SK-N-SH (cell line): ENCODE measurements at regions not wholly inside any gene's neighbourhood (a gene's known extent, or its start where the extent isn't known, plus 50 kb on each side); places are given as distances from the start of the nearest gene placed in this dataset.

ENCODE experiments used
- CTCF ChIA-PET: fragments of 300-600, 350-600 bp; formaldehyde crosslinking; extraction: SDS; loops from one replicate; lab custom pipeline; 2021; lab: Yijun Ruan, JAX
- POLR2A ChIA-PET: fragments of 350-600 bp; sonication (Branson Sonifier 250); formaldehyde crosslinking; extraction: SDS; loops from one replicate; lab custom pipeline; 2020; ENCODE audit warnings: antibody characterized with exemption, inconsistent platforms; lab: Yijun Ruan, JAX
- DNase-seq: peaks from one replicate; pipeline ENCODE4 v3.0.0; 2012
- H2AFZ ChIP-seq: fragments of 200-600 bp; sonication (generic); 2 replicates; pipeline ENCODE4 v1.8.1; 2016; ENCODE audit warnings: antibody characterized with exemption, mild to moderate bottlenecking, low read depth
- H3F3A ChIP-seq: fragments of 200-600 bp; sonication (generic); replicated peaks from 2 replicates; pipeline ENCODE3; 2016; ENCODE audit warnings: antibody characterized with exemption, mild to moderate bottlenecking; ENCODE audit not compliant: insufficient read depth
- H3K27ac ChIP-seq, 2 experiments: fragments of 200-500 bp in 1 of 2; fragments of 200-600 bp in 1 of 2; sonication (Bioruptor generic) in 1 of 2; sonication (generic), shearing (Covaris generic) in 1 of 2; 2 replicates each; pipeline versions ENCODE4 v1.5.1 to v1.6.1; 2014 to 2016; ENCODE audit warnings: low read depth in 2 of 2, inconsistent platforms in 1 of 2, low read length in 1 of 2, mild to moderate bottlenecking in 1 of 2, mixed read lengths in 1 of 2
- H3K27me3 ChIP-seq: fragments of 200-600 bp; sonication (generic), shearing (Covaris generic); 2 replicates; pipeline ENCODE4 v1.6.1; 2016; ENCODE audit warnings: mixed run types; ENCODE audit not compliant: insufficient read depth
- H3K36me3 ChIP-seq, 2 experiments: fragments of 200-500 bp in 1 of 2; fragments of 200-600 bp in 1 of 2; sonication (Bioruptor generic) in 1 of 2; sonication (generic) in 1 of 2; replicated peaks in 1 of 2; 2 replicates each; pipeline versions ENCODE3 to v1.5.1; 2014 to 2016; ENCODE audit warnings: low read length in 1 of 2, mild to moderate bottlenecking in 1 of 2; ENCODE audit not compliant: insufficient read depth in 2 of 2, control insufficient read depth in 1 of 2
- H3K4me1 ChIP-seq, 2 experiments: fragments of 200-500 bp in 1 of 2; fragments of 200-600 bp in 1 of 2; sonication (Bioruptor generic) in 1 of 2; sonication (generic), shearing (Covaris generic) in 1 of 2; 2 replicates each; pipeline versions ENCODE4 v1.5.1 to v1.6.1; 2014 to 2016; ENCODE audit warnings: low read depth in 1 of 2, low read length in 1 of 2, mixed run types in 1 of 2; ENCODE audit not compliant: insufficient read depth in 2 of 2, control insufficient read depth in 1 of 2
- H3K4me2 ChIP-seq: fragments of 200-600 bp; sonication (generic), shearing (Covaris generic); 2 replicates; pipeline ENCODE4 v1.6.1; 2017; ENCODE audit warnings: mixed run types
- H3K4me3 ChIP-seq, 2 experiments: fragments of 200-500 bp in 1 of 2; fragments of 200-600 bp in 1 of 2; sonication (Bioruptor generic) in 1 of 2; sonication (generic), shearing (Covaris generic) in 1 of 2; 2 replicates each; pipeline versions ENCODE4 v1.5.1 to v1.8.1; 2014 to 2016; ENCODE audit warnings: low read depth in 2 of 2, inconsistent platforms in 1 of 2, low read length in 1 of 2, mild to moderate bottlenecking in 1 of 2, mixed read lengths in 1 of 2, moderate library complexity in 1 of 2
- H3K79me2 ChIP-seq: fragments of 200-600 bp; sonication (generic); 2 replicates; pipeline ENCODE4 v1.8.1; 2017; ENCODE audit warnings: mild to moderate bottlenecking; ENCODE audit not compliant: insufficient read depth
- H3K9ac ChIP-seq: fragments of 200-600 bp; sonication (generic); 2 replicates; pipeline ENCODE4 v1.6.1; 2017; ENCODE audit warnings: mixed run types
- H3K9me2 ChIP-seq: fragments of 200-600 bp; sonication (generic); 2 replicates; pipeline ENCODE4 v1.6.1; 2017; ENCODE audit warnings: mixed run types
- H3K9me3 ChIP-seq: fragments of 200-600 bp; sonication (generic); 2 replicates; pipeline ENCODE4 v1.6.1; 2017; ENCODE audit warnings: mixed run types, mild to moderate bottlenecking, moderate library complexity
- H4K20me1 ChIP-seq: fragments of 200-600 bp; sonication (generic); 2 replicates; pipeline ENCODE4 v1.6.1; 2017; ENCODE audit warnings: mild to moderate bottlenecking, mixed run types; ENCODE audit not compliant: insufficient read depth
- ELF1 ChIP-seq: IDR thresholded peaks from 2 replicates; pipeline ENCODE4 v1.4.0; 2012
- EZH2phosphoT487 ChIP-seq: fragments of 200-600 bp; sonication (generic); IDR thresholded peaks from 2 replicates; pipeline ENCODE4 v1.6.1; 2017; ENCODE audit warnings: low read depth, mixed run types, mild to moderate bottlenecking, antibody characterized with exemption, moderate library complexity, borderline replicate concordance
- FOSL2 ChIP-seq: IDR thresholded peaks from 2 replicates; pipeline ENCODE4 v1.4.0; 2012; ENCODE audit warnings: low read depth, mild to moderate bottlenecking, moderate library complexity, borderline replicate concordance
- GATA2 ChIP-seq: sonication (generic); formaldehyde crosslinking; IDR thresholded peaks from 2 replicates; pipeline ENCODE4 v1.5.0; 2020; ENCODE audit warnings: mild to moderate bottlenecking, missing genetic modification reagents
- JUND ChIP-seq: IDR thresholded peaks from 2 replicates; pipeline ENCODE4 v1.4.0; 2012
- MAX ChIP-seq: IDR thresholded peaks from 2 replicates; pipeline ENCODE4 v1.4.0; 2012; ENCODE audit warnings: low read depth
- MXI1 ChIP-seq: IDR thresholded peaks from 2 replicates; pipeline ENCODE4 v1.6.1; 2012; ENCODE audit warnings: mild to moderate bottlenecking, low read depth, low read length, improper control_type of control experiment
- NRF1 ChIP-seq: IDR thresholded peaks from 2 replicates; pipeline ENCODE4 v1.6.1; 2012; ENCODE audit warnings: low read depth, mild to moderate bottlenecking, low read length
- PBX3 ChIP-seq: IDR thresholded peaks from 2 replicates; pipeline ENCODE4; 2012
- POLR2AphosphoS5 ChIP-seq: IDR thresholded peaks from 2 replicates; pipeline ENCODE4 v1.6.1; 2012; ENCODE audit warnings: low read depth, low read length
- RCOR1 ChIP-seq: fragments of 150-350 bp; IDR thresholded peaks from 2 replicates; pipeline ENCODE4 v1.6.1; 2017; ENCODE audit warnings: antibody characterized with exemption, low read length
- SMC3 ChIP-seq: IDR thresholded peaks from 2 replicates; pipeline ENCODE4 v1.6.1; 2012; ENCODE audit warnings: low read depth, low read length, improper control_type of control experiment
- TAF1 ChIP-seq: IDR thresholded peaks from 2 replicates; pipeline ENCODE4 v1.6.1; 2012; ENCODE audit warnings: low read depth, mild to moderate bottlenecking, low read length, moderate library complexity, borderline replicate concordance
- TCF12 ChIP-seq: IDR thresholded peaks from 2 replicates; pipeline ENCODE4 v1.4.0; 2012
- TEAD4 ChIP-seq: IDR thresholded peaks from 2 replicates; pipeline ENCODE4 v1.4.0; 2012; ENCODE audit warnings: mild to moderate bottlenecking, borderline replicate concordance; ENCODE audit not compliant: insufficient read depth
- YY1 ChIP-seq: IDR thresholded peaks from 2 replicates; pipeline ENCODE4 v1.4.0; 2012; ENCODE audit warnings: low read depth, mild to moderate bottlenecking
- ZBTB33 ChIP-seq: IDR thresholded peaks from 2 replicates; pipeline ENCODE4 v1.4.0; 2012; ENCODE audit warnings: low read depth, borderline replicate concordance
- WGBS: methylation state at CpG from one replicate; pipeline ENCODE4 v1.1.6; 2017; ENCODE audit warnings: low lambda C conversion rate; 5-methylcytosine and 5-hydroxymethylcytosine counted together
- TF ChIP-seq, protein P1 (sequence below): fragments of 150-350 bp; IDR thresholded peaks from 2 replicates; pipeline ENCODE4 v1.6.1; 2017; ENCODE audit warnings: antibody characterized with exemption, low read length, low read depth, borderline replicate concordance

GRCh38 chr5:6246820-6247437 is 131.4 kb downstream of the MED10 start:
- no peaks in the 10 kb centered on the region for H3K27me3 ChIP-seq
- no peaks in the 10 kb centered on the region for H3F3A ChIP-seq
- H3K9me3 ChIP-seq: no peaks in the 10 kb centered on the region
- WGBS: 45% methylated on average over 4 of the region's 4 CpGs
- no peaks in the 10 kb centered on the region; a peak in 1 of 4 replicates for H3K4me1 ChIP-seq
- H3K4me2 ChIP-seq: no peak overlapping the region
- H3K9me2 ChIP-seq: no peaks in the 10 kb centered on the region
- no peak overlapping the region for H3K27ac ChIP-seq
- CTCF ChIA-PET: interaction anchor here (1.4 kb wide), 1 partner anchor 20 kb away, joined by 3 read pairs; no protein-coding TSS in a partner anchor
- H3K9ac ChIP-seq: no peak overlapping the region
- no peaks in the 10 kb centered on the region for H3K79me2 ChIP-seq
- H3K4me3 ChIP-seq: no peak overlapping the region
- no peaks in the 10 kb centered on the region for H4K20me1 ChIP-seq
- no peak for DNase-seq
- H2AFZ ChIP-seq: no peak overlapping the region
- POLR2A ChIA-PET: no interaction called here
- TF ChIP-seq MXI1: no peak
- TF ChIP-seq TAF1: no peak
- no peak for TF ChIP-seq PBX3
- TF ChIP-seq FOSL2: no peak
- no peak for TF ChIP-seq YY1
- no peak for TF ChIP-seq TCF12
- no peak for TF ChIP-seq POLR2AphosphoS5
- TF ChIP-seq ELF1: no peak
- TF ChIP-seq GATA2: no peak
- TF ChIP-seq TEAD4: no peak
- H3K36me3 ChIP-seq: no peaks in the 10 kb centered on the region

DNA sequence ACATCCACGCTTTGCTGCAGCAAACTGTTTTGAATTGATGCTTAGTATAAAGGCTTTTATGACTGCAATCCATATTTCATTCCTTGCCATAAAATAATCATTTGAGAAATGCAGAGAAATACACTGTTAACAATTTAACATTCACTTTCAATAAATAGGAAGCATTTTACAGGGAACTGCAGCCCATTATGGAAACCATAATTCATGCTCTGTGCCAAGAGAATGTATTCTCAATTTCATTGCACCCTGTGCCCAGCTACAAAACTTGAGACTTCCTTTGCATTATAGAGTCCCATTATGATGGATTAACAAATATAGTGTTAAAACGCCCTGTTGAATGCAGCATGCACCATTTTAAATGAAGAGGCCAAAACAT is 134.0 kb downstream of the MED10 start:
- Histone ChIP-seq H3K4me2 (no peak overlapping the region), H3K27ac (no peak overlapping the region), H3K36me3 (no peaks in the 10 kb centered on the region), H3K27me3 (no peaks in the 10 kb centered on the region), H3K9ac (no peak overlapping the region), H3K9me2 (no peaks in the 10 kb centered on the region), H3F3A (no peaks in the 10 kb centered on the region), H3K9me3 (peaks cover 3% of the 10 kb centered on the region; the same call in 1 of the 2 replicates), H2AFZ (no peak overlapping the region), H3K4me3 (no peak overlapping the region), H3K4me1 (no peaks in the 10 kb centered on the region), H3K79me2 (no peaks in the 10 kb centered on the region), H4K20me1 (no peaks in the 10 kb centered on the region)
- POLR2A ChIA-PET: no interaction called here
- TF ChIP-seq NRF1 (no peak), SMC3 (no peak)
- CTCF ChIA-PET: no interaction called here
- 19% methylated on average over 2 of the region's 2 CpGs for WGBS
- DNase-seq: no peak

- POLR2A ChIA-PET: no interaction called here
- H3K79me2 ChIP-seq: no peaks in the 10 kb centered on the region
- H4K20me1 ChIP-seq: no peaks in the 10 kb centered on the region
- no peak overlapping the region for H2AFZ ChIP-seq
- H3K36me3 ChIP-seq: no peaks in the 10 kb centered on the region
- H3K9ac ChIP-seq: no peak overlapping the region
- no peaks in the 10 kb centered on the region for H3K4me1 ChIP-seq
- no peak overlapping the region for H3K4me2 ChIP-seq
- no peak overlapping the region for H3K27ac ChIP-seq
- H3F3A ChIP-seq: no peaks in the 10 kb centered on the region
- 19% methylated on average over 2 of the region's 5 CpGs for WGBS
- no peak for DNase-seq
- H3K9me3 ChIP-seq: peaks cover 3% of the 10 kb centered on the region; the same call in 1 of the 2 replicates
- no peaks in the 10 kb centered on the region for H3K27me3 ChIP-seq
- H3K9me2 ChIP-seq: no peaks in the 10 kb centered on the region
- CTCF ChIA-PET: no interaction called here
- H3K4me3 ChIP-seq: no peak overlapping the region
- no peak for TF ChIP-seq FOSL2
- no peak for TF ChIP-seq MAX
- no peak for TF ChIP-seq ZBTB33
- no peak for TF ChIP-seq EZH2phosphoT487
- no peak for TF ChIP-seq PBX3
- TF ChIP-seq, protein P1, sequence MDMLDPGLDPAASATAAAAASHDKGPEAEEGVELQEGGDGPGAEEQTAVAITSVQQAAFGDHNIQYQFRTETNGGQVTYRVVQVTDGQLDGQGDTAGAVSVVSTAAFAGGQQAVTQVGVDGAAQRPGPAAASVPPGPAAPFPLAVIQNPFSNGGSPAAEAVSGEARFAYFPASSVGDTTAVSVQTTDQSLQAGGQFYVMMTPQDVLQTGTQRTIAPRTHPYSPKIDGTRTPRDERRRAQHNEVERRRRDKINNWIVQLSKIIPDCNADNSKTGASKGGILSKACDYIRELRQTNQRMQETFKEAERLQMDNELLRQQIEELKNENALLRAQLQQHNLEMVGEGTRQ: no peak
- no peak for TF ChIP-seq JUND
- TF ChIP-seq RCOR1: no peak
Observed at GRCh38 chr5:6243706-6244338, 134.5 kb downstream of the MED10 start.
